Stimulated activated CD4-positive, alpha-beta T cell treated with anti-CD3 and anti-CD28 coated beads, Interleukin-12 subunit alpha, Interleukin-12 subunit beta, amount 100 ng/mL, for 4 hours (primary cell): ENCODE measurements at regions not wholly inside any gene's neighbourhood (a gene's known extent, or its start where the extent isn't known, plus 50 kb on each side); places are given as distances from the start of the nearest gene placed in this dataset.
"Not testable (repeated sequence)": the region's sequence is repeated elsewhere in the genome, so short reads cannot be mapped to it uniquely, and the experiment has no call there.

Source experiments
- DNase-seq: peaks from one replicate; pipeline ENCODE4 v3.0.0-alpha.2; 2020

DNA sequence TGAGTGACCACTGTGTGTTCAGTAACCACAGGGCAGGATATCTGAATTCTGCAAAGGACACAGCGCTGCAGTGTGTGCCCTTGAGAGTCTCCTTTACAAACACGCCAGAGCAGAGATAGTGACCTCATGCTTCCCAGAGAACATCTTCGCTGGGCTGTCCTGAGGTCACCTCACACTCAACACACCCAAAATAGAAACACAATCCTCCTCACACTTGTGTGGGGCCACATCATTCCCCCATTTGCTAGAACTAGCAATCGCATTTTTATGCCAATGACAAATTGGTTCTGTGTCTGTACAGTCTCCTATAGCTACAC, 140.1 kb upstream of the NRIP1 start:
- DNase-seq, result no peak

DNA sequence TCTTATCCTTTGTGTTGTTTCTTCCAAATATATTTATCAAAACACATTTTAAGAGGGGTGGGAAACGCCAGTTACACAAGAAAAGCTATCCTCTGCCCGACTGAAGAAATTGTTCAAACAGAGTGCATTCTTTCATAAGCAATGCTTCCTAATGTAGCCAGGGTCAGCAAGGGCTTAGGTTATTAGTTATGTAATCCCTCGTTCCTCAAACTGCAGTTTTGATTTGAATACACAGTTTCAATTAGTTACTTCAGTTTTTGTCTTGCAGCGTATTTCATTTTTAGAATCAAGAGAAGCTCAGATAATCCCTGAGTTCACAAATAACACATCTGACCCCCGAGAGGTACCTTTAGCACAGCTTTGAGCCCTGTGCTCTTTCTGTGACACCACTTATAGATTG, 141.7 kb upstream of the NRIP1 start:
- DNase-seq, result no peak

DNA sequence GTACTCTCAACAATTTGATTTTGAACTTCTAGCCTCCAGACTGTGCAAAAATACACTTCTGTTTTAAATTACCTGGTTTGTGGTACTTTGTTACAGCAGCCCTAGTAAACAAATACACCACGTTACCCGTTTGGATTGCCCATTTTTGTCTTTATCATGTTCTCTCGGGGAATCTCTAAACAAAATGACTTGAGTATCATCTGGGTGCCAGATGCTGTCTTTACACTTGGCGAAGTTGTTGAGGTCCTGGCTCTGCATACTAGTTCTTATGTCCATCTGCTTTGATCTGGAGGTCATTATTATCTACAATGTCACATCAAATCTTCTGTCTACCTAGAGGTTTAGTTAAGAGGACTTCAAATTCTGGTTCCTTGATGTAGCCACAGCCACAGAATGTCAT, 142.4 kb upstream of the NRIP1 start:
- no peak for DNase-seq

DNA sequence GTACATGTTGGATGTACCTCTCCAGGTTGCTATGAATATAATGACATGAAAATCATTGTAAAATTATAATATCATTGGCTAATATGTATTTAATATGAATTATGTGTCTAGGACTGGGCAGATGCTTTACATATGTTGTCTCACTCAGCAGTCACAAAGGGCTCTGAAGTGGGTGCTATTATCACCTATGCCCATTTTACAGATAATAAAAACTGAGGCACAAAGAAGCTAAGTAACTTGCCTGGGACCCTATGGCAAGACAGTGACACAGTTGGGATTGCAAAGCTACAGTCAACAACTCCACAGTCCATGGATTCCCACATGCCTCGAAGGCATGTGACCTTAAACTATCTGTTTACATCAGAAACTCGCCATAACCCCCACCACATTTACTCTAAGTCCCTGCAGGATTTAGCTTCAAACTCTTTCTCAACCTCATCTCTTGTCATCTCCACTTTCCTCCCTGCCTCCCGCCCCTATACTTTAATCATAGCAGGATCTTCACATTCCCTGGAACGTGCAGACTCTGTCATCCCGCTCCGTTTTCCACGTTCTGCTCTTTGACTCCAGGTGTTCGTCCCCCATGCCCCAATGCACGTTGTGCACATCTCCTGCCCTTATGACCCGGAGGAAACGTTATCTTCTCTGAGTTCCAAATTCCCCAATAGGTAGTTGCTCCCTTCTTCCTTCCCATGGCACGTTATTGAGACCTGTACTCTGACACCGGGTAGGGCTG, 143.0 kb upstream of the NRIP1 start:
- DNase-seq, result no peak

DNA sequence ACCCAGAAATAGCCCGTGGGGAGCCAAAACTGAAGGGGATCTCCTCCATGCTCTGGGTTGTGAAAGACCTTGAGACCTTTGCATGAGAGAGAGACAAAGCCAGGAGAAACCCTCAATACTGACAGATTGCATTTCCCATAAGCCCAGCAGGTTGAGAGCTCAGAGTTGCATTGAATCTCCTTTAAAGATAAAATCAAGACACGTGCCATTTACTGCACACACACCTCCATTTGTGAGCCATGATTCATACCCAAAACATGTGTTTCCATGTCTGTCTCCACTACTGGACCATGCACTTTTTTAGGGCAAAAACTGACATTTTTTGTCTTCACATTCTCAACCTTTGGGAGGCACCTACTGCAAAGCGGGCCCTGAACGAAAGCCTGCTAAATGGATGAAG, 144.0 kb upstream of the NRIP1 start:
- DNase-seq, result no peak

DNA sequence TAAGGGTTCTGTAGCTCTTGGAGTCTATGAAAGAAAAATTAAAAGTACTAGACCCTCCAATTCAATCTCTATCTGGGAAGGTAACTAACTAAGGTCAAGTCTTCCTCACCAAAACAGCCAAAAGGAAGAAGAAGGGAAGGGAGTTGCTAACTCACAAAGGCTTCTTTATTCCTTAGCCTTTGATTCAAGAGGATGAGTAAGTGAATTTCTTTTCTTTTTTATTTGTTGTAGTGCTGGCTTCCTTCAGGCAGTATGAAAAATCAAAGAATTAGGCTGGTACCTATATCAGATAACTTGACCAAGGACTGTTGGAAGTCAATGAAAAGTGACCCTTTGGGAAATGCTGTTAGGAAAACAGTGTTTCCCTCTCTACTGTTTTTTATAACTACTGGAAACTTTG, 144.4 kb upstream of the NRIP1 start:
- no peak for DNase-seq

DNA sequence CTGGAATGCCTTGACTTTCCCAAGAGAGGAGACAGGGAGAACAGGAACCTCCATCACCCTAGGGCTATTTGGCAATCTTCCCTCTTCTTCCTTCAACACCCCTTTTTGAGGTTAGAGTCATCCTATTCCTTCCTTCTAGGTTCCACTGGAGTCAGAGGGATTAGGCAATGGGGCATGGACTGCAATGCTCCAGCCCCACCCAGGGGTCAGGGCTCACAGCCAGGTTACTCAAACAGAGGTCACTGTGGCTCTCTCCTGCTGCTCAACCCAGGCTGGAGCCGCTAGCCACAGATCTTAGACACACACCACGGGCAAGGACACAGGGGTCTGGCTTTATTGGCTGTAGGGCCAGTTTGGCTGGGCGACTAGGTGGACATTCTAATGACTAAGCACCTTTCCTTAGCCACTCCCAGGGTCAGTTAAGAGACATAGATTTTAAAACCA, 145.5 kb upstream of the NRIP1 start:
- no peak for DNase-seq

DNA sequence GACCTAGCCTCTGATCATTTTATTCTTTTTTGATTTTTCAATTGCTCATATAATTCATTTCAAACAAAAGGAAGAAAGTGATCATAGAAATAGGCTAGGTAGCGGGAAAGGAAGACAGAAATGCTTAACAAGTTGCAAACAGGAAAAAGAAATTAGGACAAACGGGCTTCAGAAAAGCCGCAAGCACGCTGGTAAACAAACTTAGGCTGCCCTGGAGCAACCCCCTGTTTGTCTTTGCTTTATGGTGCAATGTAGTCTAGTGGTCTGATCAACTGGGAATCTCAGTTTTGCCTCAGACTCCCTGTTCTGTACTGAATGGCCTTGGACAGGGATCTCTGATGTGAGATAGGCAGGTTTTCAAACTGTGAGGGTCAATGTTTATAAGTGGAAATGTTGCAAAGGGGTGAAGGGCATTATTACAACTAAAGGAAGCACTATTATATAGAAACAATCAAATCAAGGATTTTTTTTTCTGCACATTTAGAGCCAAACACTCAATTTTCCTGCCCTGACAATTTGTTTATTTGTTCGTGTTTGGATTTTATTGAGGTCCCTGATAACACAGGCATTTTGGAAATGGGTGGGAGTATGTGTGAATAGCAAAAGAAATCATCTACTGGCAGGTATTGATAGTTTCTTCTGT, 146.8 kb upstream of the NRIP1 start:
- no peak for DNase-seq

DNA sequence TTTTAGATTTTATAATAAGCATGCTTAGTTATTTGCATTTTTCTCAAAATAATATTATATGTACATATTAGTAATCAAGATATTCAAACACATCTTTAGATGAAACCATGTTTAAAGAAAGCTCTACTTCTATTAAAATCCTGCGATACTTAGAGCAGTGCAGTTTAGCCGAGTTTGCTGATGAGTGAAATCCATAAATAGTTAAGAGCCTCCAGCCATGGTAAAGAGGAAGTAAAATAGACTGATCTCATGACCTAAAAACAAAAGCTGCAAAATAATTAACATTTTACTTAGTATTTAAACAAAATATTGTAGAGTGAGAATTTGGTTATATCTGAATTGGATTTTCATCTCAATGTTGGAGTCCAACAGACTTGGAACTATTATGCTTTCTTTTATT, 147.4 kb upstream of the NRIP1 start:
- no peak for DNase-seq

DNA sequence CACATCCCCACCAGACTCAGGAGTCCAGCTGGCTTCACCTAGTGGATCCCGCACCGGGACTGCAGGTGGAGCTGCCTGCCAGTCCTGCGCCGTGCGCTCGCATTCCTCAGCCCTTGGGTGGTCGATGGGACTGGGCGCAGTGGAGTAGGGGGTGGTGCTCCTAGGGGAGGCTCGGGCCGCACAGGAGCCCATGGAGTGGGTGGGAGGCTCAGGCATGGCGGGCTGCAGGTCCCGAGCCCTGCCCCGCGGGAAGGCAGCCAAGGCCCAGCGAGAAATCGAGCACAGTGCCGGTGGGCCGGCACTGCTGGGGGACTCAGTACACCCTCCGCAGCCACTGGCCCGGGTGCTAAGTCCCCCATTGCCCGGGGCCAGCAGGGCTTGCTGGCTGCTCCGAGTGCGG, 153.7 kb upstream of the NRIP1 start:
- DNase-seq, result not testable (repeated sequence)

DNA sequence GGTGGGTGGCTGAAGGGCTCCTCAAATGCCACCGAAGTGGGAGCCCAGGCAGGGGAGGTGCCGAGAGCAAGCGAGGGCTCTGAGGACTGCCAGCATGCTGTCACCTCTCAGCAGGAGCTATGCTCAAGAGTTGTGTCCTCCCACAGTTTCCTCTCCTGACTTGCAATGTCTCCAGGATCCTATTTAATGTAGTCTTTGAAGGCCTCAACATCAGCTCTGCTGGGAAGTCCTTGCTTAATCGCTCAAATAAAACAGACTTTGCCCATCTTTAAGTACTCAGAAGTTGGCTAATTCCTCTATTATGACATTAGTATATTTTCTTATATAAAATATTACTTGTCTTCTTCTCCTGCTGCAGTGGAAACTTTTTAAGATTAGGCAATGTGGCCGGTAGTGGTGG, 154.2 kb upstream of the NRIP1 start:
- no peak for DNase-seq

DNA sequence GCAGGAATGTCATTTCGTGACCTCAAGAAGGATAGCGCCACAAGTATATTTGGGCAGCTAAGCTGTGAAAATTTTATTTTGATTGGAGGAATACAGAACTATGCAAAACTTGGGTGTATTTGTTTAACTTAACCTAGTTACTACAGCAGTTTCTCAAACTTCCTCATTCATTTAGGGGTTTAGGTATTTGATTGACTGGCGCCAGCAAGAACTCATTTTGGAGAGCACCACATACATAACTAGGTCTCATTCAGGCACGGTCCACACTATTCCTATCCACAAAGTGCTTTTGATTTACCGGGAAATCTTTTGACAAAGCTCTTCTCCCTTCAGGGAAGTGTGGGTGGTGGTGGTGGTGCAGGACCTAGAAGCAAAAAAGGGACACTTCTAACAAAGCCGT, 155.1 kb upstream of the NRIP1 start:
- no peak for DNase-seq

DNA sequence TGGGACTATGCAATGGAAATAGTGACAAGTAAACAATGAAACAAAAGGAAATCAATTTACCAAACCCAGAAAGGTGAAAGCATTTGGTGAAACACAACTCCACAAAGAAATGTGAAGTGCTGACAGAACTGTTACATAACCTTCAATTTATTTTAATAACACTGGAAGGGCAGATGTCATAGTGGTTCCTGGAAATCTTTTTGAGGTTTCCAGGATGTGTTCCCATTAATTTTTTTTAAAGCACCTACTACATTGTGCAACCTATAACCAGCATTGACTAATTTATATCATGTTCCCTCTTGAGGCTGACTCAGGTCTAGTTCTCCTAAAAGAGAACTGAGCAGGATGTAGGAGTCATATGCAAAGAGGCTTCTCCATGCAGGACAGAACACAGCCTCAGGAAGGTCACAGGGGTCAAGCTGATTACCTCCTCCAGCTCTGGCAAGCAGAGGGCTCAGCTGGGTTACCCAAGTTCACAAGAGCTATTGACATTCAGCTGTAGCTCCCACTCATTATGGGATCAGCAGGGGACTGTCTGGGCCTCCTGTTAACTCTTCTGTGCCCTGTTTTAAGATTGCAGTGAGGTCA, 157.1 kb upstream of the NRIP1 start:
- no peak for DNase-seq

DNA sequence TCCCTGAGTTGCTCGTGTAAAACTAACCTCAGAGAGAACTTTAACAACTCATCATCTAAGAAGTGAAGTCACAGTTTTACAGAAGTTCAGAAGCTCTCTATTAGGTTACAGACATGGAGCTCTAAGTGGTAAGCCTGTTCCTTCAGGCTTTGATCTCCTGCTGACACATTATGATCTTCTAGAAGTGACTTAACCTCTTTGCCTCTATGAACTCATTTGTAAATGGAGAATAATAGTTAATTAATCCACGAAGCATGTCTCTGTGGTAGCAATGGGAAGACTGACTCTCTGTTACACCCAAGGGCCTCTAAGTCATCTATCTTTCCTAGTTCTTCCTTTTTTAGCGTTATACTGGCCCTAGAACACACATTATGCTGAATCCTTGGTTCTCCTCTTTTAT, 157.9 kb upstream of the NRIP1 start:
- no peak for DNase-seq

DNA sequence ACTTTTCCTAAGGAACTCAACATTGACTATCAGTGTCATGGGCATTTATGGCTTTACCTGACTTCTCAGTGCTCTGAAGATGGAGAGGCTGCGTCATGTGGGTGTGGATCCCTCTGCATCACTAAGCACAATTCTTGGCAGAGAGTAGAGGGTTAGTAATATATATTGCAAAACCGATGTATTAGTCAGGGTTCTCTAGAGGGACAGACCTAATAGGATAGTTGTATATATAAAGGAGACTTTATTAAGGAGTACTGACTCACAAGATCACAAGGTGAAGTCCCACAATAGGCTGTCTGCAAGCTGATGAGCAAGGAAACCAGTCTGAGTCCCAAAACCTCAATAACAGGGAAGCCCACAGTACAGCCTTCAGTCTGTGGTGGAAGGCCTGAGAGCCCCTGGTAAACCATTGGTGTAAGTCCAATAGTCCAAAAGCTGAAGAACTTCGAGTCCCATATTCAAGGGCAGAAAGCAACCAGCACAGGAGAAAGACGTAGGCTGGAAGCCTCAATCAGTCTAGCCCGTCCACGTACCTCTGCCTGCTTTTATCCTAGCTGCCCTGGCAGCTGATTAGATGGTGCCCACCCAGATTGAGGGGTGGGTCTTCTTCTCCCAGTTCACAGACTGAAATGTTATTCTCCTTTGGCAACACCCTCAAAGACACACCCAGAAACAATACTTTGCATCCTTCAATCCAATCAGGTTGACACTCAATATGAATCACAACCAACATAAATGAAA, 159.7 kb upstream of the NRIP1 start:
- no peak for DNase-seq

DNA sequence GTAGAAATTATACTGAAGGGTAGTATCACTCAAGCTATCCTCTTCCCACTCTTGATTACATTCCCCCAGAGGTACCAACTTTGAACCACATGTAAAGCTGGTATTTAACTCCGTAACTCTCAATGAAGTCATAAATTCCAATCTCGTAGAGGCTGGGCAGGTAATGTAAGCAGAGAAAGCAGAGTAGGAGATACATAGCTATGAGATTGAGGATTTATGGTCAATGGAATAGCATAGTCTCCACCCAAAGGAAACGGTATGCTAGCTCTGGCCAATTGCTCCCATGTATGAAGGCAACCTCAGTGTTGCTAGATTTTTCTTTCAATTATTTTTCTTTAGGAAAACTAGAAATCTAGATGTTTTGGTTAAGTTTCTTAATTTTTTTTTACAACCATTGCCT, 163.1 kb upstream of the NRIP1 start:
- no peak for DNase-seq

DNA sequence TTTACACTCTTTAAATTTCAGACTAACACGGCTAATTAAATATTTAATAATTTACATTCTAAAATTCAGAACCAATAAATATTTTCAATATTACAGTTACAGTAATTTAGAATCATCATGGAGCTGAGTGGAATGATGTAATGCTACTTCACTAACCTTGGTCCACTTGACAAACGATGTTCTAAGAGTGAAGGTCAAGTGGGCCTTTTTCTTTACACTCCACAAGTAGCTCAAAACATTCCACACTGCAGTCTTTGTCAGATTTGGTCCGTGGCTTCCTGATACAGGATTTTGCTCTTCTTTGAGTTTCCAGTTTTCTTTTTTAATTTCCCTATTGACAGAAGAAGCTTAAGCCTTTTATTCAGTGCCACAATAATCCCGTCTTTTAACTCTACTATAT, 164.6 kb upstream of the NRIP1 start:
- no peak for DNase-seq

DNA sequence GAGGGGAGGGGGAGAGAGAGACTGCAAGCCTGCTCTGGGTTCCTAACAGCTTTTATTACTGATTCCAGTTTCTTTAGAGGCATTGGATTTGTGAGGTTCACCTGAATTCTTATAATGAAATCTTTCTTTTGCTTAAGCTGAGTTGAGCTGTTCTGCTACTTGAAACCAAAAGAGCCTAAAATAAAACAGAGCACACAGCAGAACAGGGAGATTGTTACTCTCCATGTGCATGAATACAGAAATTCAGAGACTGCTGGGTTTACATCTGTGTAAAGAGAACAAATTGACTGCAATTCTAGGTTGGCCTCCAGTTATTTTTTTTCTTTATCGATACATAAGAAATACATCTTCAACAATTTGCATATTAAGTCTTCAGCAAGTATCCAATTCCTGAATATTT, 168.8 kb upstream of the NRIP1 start:
- no peak for DNase-seq

DNA sequence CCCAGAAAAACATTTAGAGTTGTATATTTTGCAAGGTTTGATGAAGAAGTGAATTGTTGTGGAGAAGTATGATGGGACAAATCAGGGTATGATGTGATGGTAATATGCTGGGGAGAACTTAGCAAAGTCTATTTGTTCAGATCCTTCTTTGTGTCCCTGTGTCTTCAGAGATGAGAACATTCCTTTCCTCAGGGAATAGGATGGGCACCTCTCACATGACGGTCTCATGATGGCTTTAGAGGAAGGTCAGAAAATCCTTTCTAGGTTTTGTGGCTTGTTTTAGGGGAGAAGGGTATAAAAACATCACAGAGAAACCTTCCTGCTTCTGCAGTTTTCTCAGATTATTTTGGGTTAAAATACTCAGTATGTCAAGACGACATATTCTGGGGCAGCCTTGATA, 171.3 kb upstream of the NRIP1 start:
- DNase-seq, result no peak

DNA sequence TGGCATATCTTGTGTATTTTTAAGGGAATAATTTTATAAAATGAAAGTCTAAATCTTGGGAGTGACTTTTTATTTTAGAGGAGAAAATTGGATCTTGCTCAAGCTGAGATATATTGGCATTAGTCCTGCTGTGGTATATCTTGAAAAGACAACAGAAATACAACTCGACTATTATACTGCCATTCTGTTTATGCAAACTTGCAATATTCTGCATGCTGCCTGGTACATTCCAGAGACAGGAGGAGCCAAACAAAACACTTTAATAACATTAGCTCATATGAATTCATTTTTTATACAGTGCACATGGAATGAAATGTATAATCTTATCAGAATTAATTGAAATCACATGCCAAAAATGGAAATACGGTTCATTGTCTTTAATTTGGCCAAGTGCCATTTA, 176.0 kb upstream of the NRIP1 start:
- DNase-seq, result no peak

DNA sequence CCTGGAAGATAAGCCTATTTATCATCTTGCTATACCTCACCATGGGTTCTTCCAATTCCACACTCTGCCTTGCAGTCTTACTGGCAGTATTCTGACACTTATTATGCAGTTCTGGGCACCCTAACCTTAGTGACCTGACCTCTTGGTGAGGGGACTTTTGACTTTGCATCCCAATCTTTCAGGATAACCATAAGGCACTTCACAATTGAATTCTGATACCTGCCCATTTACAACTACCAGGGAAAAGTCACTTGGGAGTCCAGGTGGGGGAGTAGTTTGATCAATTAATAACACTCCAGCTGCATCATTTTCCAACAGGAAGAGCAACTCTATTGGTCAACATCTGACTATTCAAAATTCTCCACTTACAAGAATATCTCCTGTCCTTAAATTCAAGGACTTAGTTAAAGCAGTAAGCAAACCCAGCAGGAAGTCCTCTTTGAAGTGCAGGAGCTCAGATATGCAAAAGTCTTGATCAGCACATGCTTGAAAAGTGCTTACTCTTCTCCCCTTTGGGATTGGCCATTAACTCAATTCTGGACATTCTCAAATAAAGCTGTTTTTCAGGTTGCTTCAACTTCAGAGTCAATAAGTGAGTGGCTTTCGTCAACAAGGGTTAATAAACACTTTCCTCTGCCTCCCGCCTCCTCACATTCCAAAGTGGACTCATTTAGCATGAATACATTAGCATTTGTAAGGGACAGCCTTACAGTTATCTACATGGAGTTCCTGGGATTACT, 177.4 kb upstream of the NRIP1 start:
- no peak for DNase-seq

DNA sequence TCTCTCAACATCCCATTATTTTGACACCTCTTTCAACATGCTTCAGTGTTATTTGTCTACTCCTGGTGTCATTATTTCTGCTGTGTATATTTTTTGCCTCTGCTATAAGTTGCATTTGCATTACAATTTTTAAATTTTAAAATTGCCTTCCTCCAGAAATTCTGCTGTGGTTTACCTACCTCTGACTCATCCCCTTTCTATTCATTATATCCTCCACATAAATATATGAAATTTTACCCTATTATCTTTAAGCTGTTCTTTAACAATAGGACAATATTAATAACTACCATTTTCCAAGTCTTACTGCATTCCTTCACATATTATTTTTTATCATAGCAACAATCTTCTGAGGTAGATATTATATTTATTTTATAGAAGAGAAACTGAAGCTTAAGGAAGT, 178.1 kb upstream of the NRIP1 start:
- no peak for DNase-seq

DNA sequence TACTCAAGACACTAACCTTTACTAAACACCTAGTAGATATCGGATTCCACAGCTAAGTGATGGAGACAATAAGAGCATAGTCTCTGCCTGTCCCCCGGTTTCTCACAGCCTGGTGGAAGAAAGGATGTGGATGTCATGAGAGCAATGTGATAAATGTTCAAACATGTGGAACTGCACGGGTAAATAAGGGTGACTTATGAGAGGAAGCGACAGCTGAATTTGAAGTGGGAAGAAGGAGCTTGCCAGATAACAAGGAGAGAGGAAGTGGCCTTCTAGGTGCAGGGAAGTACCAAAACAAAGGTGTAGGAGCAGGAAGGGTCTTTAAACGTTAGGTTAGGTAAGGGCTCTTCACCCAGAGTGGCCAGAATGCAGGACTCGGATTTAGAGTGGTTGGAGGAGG, 178.6 kb upstream of the NRIP1 start:
- no peak for DNase-seq
